GM12873 (cell line): ENCODE measurements at regions not wholly inside any gene's neighbourhood (a gene's known extent, or its start where the extent isn't known, plus 50 kb on each side); places are given as distances from the start of the nearest gene placed in this dataset.

Experiments used
- CTCF ChIP-seq: IDR thresholded peaks from 2 replicates; pipeline ENCODE4 v1.5.1; 2012; ENCODE audit warnings: low read depth, mild to moderate bottlenecking, moderate library complexity, low read length, control low read depth; ENCODE audit not compliant: insufficient read depth; ENCODE audit errors: missing control alignments

DNA sequence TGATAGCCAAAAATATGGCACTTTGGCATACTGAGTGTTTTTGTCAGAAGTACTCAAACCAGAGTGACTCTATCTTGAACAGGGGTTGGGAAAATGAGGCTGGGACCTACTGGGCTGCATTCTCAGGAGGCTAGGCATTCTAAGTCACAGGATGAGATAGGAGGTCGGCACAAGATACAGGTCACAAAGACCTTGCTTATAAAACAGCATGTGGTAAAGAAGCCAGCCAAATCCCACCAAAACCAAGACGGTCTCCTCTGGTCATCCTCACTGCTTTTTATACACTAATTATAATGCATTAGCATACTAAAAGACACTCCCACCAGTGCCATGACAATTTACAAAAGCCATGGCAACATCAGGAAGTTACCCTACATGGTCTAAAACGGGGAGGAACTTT lies 985.1 kb downstream of the HACE1 start:
- no peak for TF ChIP-seq CTCF

DNA sequence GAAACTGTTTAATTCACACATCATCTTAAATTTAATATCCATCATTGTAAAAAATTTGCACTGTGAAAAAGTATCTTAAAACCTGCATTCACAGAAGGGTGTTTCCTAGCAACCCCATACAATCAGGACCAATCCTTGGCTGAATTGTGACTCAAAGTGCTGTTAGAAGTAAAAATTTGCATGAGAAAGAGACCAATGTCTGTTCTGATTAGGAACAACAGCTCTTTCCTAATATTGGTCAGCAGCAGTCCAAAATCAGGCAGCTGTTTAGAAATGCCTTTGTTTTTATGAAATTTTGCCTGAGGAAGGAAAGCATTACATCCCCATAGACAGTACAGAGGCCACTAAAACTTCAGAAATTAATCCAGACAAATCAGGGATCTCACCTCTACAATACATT lies 987.0 kb downstream of the HACE1 start:
- TF ChIP-seq CTCF: no peak

GRCh38 chr6:103872233-103872632 lies 987.5 kb downstream of the HACE1 start:
- TF ChIP-seq CTCF: no peak

GRCh38 chr6:103870970-103871369 lies 988.7 kb downstream of the HACE1 start:
- no peak for TF ChIP-seq CTCF

GRCh38 chr6:103862297-103862696 lies 997.4 kb downstream of the HACE1 start:
- no peak for TF ChIP-seq CTCF

DNA sequence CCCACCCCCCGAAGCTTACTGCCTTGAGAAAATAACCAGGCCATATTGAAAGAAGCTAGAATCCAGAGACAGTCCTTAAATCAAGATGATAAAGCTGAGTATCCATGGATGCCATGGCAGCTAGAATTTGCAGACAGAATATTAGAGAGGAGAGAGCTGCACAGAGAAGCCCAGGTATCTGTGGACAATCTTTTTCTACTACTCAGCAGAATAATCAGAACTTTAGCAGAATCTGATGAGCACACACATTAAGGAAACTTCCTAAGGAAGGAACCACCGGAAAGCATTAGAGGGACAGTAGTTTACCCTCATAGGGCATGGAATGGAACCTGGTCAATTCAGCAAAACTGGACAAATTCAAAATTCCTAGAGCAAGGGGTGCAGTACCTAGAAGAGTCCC lies 1001.7 kb downstream of the HACE1 start:
- no peak for TF ChIP-seq CTCF

GRCh38 chr6:103855750-103856149 lies 1004.0 kb downstream of the HACE1 start:
- no peak for TF ChIP-seq CTCF
